Epithelial cell of esophagus (primary cell): ENCODE measurements at regions not wholly inside any gene's neighbourhood (a gene's known extent, or its start where the extent isn't known, plus 50 kb on each side); places are given as distances from the start of the nearest gene placed in this dataset.
A peak's percentile ranks its signal among the peaks of the same experiment; 100 is the strongest.

ENCODE experiments used
- DNase-seq: peaks from one replicate; pipeline ENCODE4 v3.0.0; 2010; ENCODE audit warnings: low read depth
- H3K4me3 ChIP-seq: 2 replicates; pipeline ENCODE4 v1.5.1; 2011; ENCODE audit warnings: mild to moderate bottlenecking, low read length, control low read depth
- CTCF ChIP-seq: IDR thresholded peaks from 2 replicates; pipeline ENCODE4 v1.5.1; 2011; ENCODE audit warnings: low read depth, mild to moderate bottlenecking, low read length, control low read depth, inconsistent platforms; ENCODE audit not compliant: insufficient read depth; ENCODE audit errors: missing control alignments

- TF ChIP-seq CTCF = no peak
- peak; percentile 34 for DNase-seq
- H3K4me3 ChIP-seq = no peak overlapping the region
Observed at GRCh38 chr11:127639916-127640315, 639.3 kb upstream of the KIRREL3 start.

- no peak for TF ChIP-seq CTCF
- no peak for DNase-seq
- H3K4me3 ChIP-seq = no peak overlapping the region
Observed at GRCh38 chr11:127632976-127633680, 632.6 kb upstream of the KIRREL3 start.

- TF ChIP-seq CTCF = no peak
- no peak for DNase-seq
- no peak overlapping the region for H3K4me3 ChIP-seq
Observed at GRCh38 chr11:127632546-127632945, 632.0 kb upstream of the KIRREL3 start.

- DNase-seq = no peak
- H3K4me3 ChIP-seq = no peak overlapping the region
- TF ChIP-seq CTCF = no peak
Observed at GRCh38 chr11:127631974-127632373, 631.4 kb upstream of the KIRREL3 start.

GRCh38 chr11:127629200-127629599 lies 628.6 kb upstream of the KIRREL3 start:
- no peak overlapping the region for H3K4me3 ChIP-seq
- no peak for TF ChIP-seq CTCF
- no peak for DNase-seq

- H3K4me3 ChIP-seq = no peak overlapping the region
- DNase-seq = no peak
Observed at GRCh38 chr11:127628458-127628785, 627.9 kb upstream of the KIRREL3 start.

More at GRCh38 chr11:127628458-127628785, 627.9 kb upstream of the KIRREL3 start:
- no peak for TF ChIP-seq CTCF
